Bone marrow (tissue), 2 donors: ENCODE measurements at regions not wholly inside any gene's neighbourhood (a gene's known extent, or its start where the extent isn't known, plus 50 kb on each side); places are given as distances from the start of the nearest gene placed in this dataset.
A peak's percentile ranks its signal among the peaks of the same experiment; 100 is the strongest.

Source experiments
- DNase-seq, 2 donors: peaks; one replicate each; lab custom pipeline; 2025; lab: John Stamatoyannopoulos, UW

- DNase-seq, result no peak
Observed at GRCh38 chr4:139611391-139611790, 54.2 kb upstream of the MGST2 start.

GRCh38 chr4:139609647-139610046 lies 53.6 kb upstream of the SETD7 start:
- no peak for DNase-seq

- DNase-seq, result no peak
Observed at GRCh38 chr4:139607502-139608060, 51.6 kb upstream of the SETD7 start.

- DNase-seq, result peak in 1 of 2 donors; percentile 17
Observed at GRCh38 chr4:139606579-139607501, 50.8 kb upstream of the SETD7 start.

GRCh38 chr4:139606103-139606502 lies 50.1 kb upstream of the SETD7 start:
- DNase-seq, result no peak
